ENCODE measurements at regions not wholly inside any gene's neighbourhood (a gene's known extent, or its start where the extent isn't known, plus 50 kb on each side); places are given as distances from the start of the nearest gene placed in this dataset.

DNA sequence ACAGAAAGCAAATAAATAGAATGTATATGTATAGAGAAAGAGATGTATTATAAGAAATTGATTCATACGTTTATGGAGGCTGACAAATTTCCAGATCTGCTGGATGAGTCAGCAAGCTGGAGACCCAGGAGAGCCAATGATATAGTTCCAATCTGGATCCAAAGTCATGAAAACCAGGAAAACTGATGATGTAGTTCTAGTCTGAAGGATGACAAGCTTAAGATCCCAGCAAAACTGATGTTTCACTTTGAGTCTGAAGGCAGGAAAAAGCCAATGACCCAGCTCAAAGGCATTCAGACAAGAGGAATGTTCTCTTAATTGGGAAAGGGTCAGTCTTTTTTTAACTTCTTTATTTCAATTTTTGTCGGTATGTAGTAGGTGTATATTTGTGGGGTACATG, 102.6 kb downstream of the LHFPL1 start:
- Histone ChIP-seq H3K4me3 (replicated peaks in 1 of 4; ENCODE audit: control extremely low read depth in 1 of 4, insufficient read depth in 1 of 4, low read depth in 3 of 4, low read length in 4 of 4) (no peak overlapping the region), H3K4me1 (ENCODE audit: control insufficient read depth, extremely low read depth, insufficient read depth, low read length) (no peaks in the 10 kb centered on the region), H3K27ac (ENCODE audit: insufficient read depth, low read length) (no peak overlapping the region), H3K4me2 (ENCODE audit: extremely low read depth, insufficient read depth, low read length) (no peak overlapping the region), H3K27me3 (ENCODE audit: control insufficient read depth, insufficient read depth, low read length) (no peaks in the 10 kb centered on the region), H3K79me2 (ENCODE audit: control insufficient read depth, insufficient read depth, low read length) (no peaks in the 10 kb centered on the region), H3K9me3 (ENCODE audit: control insufficient read depth, insufficient read depth, low read depth, low read length) (no peaks in the 10 kb centered on the region), H3K36me3 (ENCODE audit: control insufficient read depth, insufficient read depth, low read length) (no peaks in the 10 kb centered on the region), H4K20me1 (ENCODE audit: control insufficient read depth, extremely low read depth, insufficient read depth, low read length) (no peaks in the 10 kb centered on the region), H3K9ac (ENCODE audit: insufficient read depth, low read length) (no peak overlapping the region), H2AFZ (ENCODE audit: low read length) (no peak overlapping the region)
- DNase-seq (ENCODE audit: low read depth in 2 of 2), result peak in 1 of 2 donors; percentile 61
- TF ChIP-seq EZH2 (IDR thresholded peaks at IDR 0.05; ENCODE audit: low read length, missing control alignments), result no peak
- TF ChIP-seq, protein P1, sequence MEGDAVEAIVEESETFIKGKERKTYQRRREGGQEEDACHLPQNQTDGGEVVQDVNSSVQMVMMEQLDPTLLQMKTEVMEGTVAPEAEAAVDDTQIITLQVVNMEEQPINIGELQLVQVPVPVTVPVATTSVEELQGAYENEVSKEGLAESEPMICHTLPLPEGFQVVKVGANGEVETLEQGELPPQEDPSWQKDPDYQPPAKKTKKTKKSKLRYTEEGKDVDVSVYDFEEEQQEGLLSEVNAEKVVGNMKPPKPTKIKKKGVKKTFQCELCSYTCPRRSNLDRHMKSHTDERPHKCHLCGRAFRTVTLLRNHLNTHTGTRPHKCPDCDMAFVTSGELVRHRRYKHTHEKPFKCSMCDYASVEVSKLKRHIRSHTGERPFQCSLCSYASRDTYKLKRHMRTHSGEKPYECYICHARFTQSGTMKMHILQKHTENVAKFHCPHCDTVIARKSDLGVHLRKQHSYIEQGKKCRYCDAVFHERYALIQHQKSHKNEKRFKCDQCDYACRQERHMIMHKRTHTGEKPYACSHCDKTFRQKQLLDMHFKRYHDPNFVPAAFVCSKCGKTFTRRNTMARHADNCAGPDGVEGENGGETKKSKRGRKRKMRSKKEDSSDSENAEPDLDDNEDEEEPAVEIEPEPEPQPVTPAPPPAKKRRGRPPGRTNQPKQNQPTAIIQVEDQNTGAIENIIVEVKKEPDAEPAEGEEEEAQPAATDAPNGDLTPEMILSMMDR (conservative IDR thresholded peaks at IDR 0.05 in 1 of 2, IDR thresholded peaks at IDR 0.05 in 1 of 2; ENCODE audit: low read depth in 1 of 2, low read length in 2 of 2), result no peak

DNA sequence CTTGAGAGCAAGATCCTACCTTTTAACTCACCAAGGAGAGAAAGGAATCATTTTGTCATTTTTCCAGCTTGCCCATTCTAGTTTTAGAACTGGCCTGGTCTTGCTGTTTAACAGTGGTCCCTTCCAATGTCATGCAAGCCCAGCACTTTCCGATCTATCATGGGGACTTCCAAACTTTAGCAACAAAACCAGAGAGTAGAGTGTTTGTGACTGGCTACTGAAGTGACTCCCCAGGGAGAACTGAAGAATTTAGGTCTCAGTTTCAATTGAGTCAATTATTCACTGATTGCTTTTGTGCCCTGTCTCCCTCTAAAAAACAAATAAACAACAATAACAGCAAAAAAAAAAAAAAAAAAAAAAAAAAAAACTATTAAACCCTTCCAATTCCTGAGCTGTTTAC, 108.3 kb downstream of the LHFPL1 start:
- TF ChIP-seq, protein P1 (conservative IDR thresholded peaks at IDR 0.05 in 1 of 2, IDR thresholded peaks at IDR 0.05 in 1 of 2; ENCODE audit: low read depth in 1 of 2, low read length in 2 of 2), result no peak
- no peak for TF ChIP-seq EZH2 (IDR thresholded peaks at IDR 0.05; ENCODE audit: low read length, missing control alignments)
- H3K27me3 ChIP-seq (ENCODE audit: control insufficient read depth, insufficient read depth, low read length), result no peaks in the 10 kb centered on the region
- H3K4me1 ChIP-seq (ENCODE audit: control insufficient read depth, extremely low read depth, insufficient read depth, low read length), result no peaks in the 10 kb centered on the region

DNA sequence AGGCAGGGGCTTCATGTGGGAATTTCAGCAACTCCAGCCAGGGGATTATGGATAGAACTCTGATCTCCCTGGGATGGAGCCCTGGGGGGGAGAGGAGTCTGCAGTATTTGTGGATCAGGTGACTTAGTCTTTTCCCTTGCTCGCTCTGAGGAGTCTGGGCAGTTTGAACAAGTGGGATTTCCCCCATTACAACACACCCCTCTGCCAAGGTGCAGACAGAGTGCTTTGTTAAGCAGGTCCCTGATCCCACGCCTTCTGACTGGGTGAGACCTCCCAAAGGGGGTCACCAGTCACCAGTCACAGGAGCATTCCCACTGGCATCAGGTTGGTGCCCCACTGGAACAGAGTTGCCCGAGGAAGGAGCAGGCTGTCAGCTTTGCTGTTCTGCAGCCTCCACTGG, 123.9 kb downstream of the LHFPL1 start:
- H3K4me3 ChIP-seq (replicated peaks in 1 of 4; ENCODE audit: control extremely low read depth in 1 of 4, insufficient read depth in 1 of 4, low read depth in 3 of 4, low read length in 4 of 4), result no peak overlapping the region
- H3K4me1 ChIP-seq (ENCODE audit: control insufficient read depth, extremely low read depth, insufficient read depth, low read length), result no peaks in the 10 kb centered on the region
- H3K9me3 ChIP-seq (ENCODE audit: control insufficient read depth, insufficient read depth, low read depth, low read length), result no peaks in the 10 kb centered on the region
- no peaks in the 10 kb centered on the region for H4K20me1 ChIP-seq (ENCODE audit: control insufficient read depth, extremely low read depth, insufficient read depth, low read length)
- H3K36me3 ChIP-seq (ENCODE audit: control insufficient read depth, insufficient read depth, low read length), result no peaks in the 10 kb centered on the region
- H3K4me2 ChIP-seq (ENCODE audit: extremely low read depth, insufficient read depth, low read length), result no peak overlapping the region
- H3K27me3 ChIP-seq (ENCODE audit: control insufficient read depth, insufficient read depth, low read length), result no peaks in the 10 kb centered on the region
- H2AFZ ChIP-seq (ENCODE audit: low read length), result no peak overlapping the region
- TF ChIP-seq, protein P1 (conservative IDR thresholded peaks at IDR 0.05 in 1 of 2, IDR thresholded peaks at IDR 0.05 in 1 of 2; ENCODE audit: low read depth in 1 of 2, low read length in 2 of 2), result no peak
- TF ChIP-seq EZH2 (IDR thresholded peaks at IDR 0.05; ENCODE audit: low read length, missing control alignments), result no peak
- no peak overlapping the region for H3K27ac ChIP-seq (ENCODE audit: insufficient read depth, low read length)
- H3K9ac ChIP-seq (ENCODE audit: insufficient read depth, low read length), result no peak overlapping the region
- DNase-seq (ENCODE audit: low read depth in 2 of 2), result no peak
- H3K79me2 ChIP-seq (ENCODE audit: control insufficient read depth, insufficient read depth, low read length), result no peaks in the 10 kb centered on the region

More for the DNA sequence above, 108.3 kb downstream of the LHFPL1 start:
- Histone ChIP-seq H3K4me2 (ENCODE audit: extremely low read depth, insufficient read depth, low read length) (no peak overlapping the region), H2AFZ (ENCODE audit: low read length) (no peak overlapping the region), H3K36me3 (ENCODE audit: control insufficient read depth, insufficient read depth, low read length) (no peaks in the 10 kb centered on the region), H3K79me2 (ENCODE audit: control insufficient read depth, insufficient read depth, low read length) (no peaks in the 10 kb centered on the region), H4K20me1 (ENCODE audit: control insufficient read depth, extremely low read depth, insufficient read depth, low read length) (no peaks in the 10 kb centered on the region), H3K9me3 (ENCODE audit: control insufficient read depth, insufficient read depth, low read depth, low read length) (no peaks in the 10 kb centered on the region), H3K4me3 (replicated peaks in 1 of 4; ENCODE audit: control extremely low read depth in 1 of 4, insufficient read depth in 1 of 4, low read depth in 3 of 4, low read length in 4 of 4) (no peak overlapping the region), H3K9ac (ENCODE audit: insufficient read depth, low read length) (no peak overlapping the region), H3K27ac (ENCODE audit: insufficient read depth, low read length) (no peak overlapping the region)
- DNase-seq (ENCODE audit: low read depth in 2 of 2), result no peak

All from fibroblast of lung (primary cell).